NCI-H460 (cell line): ENCODE measurements at regions not wholly inside any gene's neighbourhood (a gene's known extent, or its start where the extent isn't known, plus 50 kb on each side); places are given as distances from the start of the nearest gene placed in this dataset.
"Not testable (repeated sequence)": the region's sequence is repeated elsewhere in the genome, so short reads cannot be mapped to it uniquely, and the experiment has no call there.

Experiments
- DNase-seq: peaks from one replicate; pipeline ENCODE4 v3.0.0-alpha.2; 2016; ENCODE audit warnings: low read depth; ENCODE audit errors: extremely low read depth

DNA sequence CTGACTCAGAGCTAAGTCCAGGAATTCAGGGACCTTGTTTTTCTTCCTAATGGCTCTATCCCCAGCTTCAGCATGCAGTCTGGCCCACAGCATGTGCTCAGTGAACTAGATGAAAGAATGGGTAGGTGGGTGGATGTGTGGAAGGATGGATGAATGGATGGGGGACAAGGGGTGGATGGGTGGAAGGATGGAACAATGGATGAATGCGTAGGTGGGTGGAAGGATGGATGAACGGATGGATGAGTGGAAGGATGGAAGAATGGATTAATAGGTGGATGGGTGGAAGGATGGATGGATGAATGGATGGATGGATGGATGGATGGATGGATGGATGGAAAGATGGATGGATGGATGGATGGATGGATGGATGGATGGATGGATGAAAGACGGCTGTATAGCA is 79.7 kb upstream of the SFSWAP start:
- DNase-seq = no peak

DNA sequence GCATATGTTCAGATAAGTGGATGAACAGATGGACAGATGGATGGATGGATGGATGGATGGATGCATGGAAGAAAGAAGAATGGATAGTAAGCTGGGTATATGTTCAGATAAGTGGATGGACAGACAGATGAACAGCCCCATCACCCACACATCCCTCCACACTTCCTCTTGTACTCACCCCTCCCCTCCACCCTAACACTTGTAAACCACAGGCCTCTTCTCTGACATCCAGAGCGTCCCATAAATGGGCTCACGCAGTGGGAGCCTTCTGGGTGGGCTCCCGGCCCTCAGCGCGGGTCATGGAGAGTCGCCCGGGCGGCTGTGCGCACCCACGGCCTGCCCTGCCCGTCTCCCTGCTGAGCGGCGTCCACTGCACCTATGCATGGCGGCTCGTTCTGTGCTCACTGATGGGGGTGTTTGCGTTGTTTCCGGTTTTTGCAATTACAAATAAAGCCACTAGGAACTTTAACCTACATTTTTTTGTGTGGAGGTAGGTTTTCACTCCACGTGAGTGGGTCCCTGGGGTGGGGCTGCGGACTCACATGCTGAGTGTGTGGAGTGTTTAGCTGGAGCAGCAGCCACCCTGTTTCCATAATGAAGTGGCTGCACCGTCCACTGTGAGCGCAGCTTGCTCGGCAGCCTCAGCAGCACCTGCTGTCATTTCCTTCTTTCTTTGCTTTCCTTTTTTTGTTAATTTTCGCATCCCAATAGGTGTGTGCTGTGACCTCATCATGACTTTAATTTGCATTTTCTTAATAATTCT is 78.8 kb upstream of the SFSWAP start:
- DNase-seq = not testable (repeated sequence)

DNA sequence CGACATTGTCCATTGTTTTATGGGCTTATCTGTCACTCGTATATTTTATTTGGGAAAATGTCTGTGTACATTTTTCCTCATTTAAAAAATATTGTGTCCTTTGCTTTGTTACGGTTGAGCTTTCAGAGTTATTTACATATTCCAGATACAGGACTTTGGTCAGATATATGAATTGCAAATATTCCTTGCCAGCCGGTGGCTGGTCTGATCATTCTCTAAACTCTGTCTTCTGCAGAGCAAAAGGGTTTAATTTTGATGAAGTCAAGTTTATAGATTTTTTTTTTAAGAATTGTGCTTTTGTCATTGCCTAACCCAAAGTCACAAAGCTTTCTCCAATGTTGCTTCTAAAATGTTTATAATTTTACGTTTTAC is 78.3 kb upstream of the SFSWAP start:
- not testable (repeated sequence) for DNase-seq

DNA sequence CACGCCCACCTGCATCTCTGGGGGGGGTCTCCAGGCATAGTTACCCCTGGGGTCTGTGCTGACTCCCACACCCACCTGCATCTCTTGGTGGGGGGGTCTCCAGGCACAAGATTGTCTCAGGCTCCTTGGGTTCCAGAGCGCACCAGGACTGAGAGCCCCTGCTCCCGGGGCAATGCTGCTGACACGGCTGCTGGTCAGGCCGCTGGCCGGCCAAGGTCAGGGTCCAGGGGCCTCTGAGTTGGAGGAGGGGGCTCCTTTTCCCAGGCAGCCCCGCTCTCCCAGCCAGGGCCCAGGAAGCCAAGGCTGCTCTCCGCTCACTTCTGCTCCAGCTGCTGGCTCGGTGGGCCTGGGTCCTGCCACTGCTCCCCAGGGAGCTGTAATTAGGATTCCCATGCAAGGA is 77.3 kb upstream of the SFSWAP start:
- not testable (repeated sequence) for DNase-seq

DNA sequence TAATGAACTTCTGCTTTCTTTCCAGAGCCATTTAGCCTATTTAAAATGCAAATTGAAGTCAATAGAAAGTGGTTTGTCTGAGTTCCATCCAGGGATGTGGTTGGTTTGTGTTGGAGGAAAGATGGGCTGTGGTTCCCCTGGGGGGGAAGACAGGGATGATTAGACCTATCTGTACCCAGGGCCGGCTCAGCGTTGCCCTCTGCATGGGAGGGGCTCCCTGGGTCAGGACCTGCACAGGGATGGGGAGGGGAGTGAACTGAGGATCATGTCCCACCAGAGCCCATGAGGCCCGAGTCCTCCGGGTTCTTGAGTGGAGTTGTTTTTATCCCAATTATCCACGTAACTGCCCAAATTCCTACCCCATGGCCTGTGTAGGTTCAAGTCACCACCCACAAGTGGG is 76.9 kb upstream of the SFSWAP start:
- DNase-seq = no peak

DNA sequence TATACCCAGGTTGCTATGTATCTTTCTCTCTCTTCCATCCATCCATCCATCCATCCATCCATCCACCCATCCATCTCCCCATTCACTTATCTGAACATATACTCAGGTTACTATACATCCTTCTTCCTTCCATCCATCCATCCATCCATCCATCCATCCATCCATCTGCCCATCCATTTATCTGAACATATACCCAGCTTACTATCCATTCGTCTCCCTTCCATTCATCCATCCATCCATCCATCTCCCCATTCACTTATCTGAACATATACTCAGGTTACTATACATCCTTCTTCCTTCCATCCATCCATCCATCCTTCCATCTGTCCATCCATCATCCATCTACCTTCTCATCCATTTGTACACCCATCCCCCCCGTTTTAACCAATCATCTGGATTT is 75.9 kb upstream of the SFSWAP start:
- DNase-seq = not testable (repeated sequence)

DNA sequence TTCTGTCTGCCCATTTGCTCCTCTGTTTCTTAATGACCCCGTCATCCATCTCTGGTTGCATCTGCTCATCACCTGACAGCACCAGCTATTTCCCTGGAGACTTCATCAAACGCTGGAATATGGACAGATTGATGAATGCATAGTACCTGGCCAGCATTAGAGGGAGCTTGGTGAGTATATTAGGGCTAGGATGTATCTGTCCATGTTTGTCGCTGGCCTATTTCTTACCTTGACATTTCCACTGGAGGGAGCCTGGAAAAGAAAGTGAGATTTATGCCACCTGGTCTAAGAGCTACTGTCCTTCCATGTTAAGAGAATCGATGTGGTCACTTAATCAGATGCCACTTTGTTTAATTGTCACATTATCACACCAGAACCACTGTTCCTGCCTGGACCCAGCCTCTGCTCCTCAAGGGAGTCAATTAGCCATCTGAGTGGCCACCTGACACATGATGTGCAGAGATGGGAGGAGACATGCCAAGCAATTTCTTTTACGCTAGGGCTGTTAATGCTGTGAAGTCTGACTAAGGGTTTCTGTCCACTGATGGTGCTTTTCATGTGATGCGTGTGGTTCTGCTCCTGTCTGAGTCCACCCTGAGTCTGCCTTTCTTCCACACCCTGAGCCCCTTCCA is 75.3 kb upstream of the SFSWAP start:
- DNase-seq = no peak

DNA sequence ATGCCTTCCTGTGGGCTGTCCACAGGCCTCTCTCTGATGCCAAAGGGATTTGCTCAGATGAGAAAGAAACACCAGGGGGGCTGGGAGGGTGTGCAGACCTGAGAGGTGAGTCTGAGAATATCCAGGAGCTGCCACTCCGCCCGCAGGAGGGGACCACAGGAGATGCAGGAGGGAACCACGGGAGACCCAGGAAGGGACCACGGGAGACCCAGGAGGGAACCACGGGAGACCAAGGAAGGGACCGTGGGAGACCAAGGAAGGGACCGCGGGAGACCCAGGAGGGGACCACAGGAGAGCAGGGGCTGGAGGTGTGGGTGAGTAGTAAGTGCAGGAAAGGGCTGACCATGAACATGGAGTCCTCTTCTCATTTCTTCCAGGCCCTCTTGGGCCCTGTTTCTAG is 74.6 kb upstream of the SFSWAP start:
- DNase-seq = no peak

DNA sequence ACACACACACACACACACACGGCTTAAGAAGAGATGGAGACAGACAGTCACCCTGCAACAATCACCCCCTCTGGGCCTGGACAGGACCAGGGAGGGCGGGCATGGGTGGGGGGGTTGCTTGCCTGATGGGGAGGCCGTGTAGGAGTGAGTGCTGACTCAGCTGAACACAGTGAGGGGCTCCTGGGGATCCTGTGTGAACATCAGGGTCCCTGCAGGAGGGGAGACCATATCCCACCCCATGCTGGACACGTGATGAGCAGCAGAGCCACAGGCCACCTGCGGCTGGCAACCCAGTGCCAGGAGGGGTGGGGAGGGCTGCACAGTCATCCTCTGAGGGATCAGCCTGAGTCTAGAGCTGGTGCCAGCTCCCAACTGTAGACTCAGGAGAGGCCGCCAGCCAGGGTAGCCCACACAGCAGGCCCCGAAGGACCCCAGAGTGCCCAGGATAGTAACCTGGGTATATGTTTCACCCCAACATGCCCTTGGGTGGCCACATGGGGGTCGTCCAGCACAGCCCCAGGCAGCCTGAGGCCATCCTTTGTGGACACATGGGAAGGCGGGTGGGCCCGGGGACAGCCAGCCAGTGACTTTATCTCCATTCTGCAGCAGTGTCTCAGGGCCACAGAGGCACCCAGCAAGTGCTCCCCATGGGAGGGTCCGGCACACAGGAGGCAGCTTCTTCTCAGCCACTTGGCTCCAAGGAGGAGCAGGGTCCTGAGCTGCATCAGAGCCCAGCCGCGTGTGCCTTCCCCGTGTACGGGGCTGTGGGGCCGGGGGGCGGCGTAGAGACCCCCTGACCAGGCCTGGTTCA is 73.7 kb upstream of the SFSWAP start:
- DNase-seq = no peak

DNA sequence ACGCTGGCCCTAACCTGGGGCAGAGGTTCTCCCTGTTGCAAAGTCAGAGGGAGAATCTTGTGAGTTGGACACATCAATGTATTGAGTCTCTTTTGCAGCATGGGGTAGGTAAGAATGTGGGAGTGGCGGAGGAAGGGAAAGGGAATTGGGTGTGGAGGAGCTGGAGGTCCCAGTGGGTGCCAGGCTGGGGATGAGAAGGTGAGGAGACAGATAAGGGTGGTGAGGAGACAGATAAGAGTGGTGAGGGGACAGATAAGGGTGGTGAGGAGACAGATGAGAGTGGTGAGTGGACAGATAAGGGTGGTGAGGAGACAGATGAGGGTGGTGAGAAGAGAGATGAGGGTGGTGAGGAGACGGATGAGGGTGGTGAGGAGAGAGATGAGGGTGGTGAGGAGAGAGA is 72.9 kb upstream of the SFSWAP start:
- DNase-seq = no peak

DNA sequence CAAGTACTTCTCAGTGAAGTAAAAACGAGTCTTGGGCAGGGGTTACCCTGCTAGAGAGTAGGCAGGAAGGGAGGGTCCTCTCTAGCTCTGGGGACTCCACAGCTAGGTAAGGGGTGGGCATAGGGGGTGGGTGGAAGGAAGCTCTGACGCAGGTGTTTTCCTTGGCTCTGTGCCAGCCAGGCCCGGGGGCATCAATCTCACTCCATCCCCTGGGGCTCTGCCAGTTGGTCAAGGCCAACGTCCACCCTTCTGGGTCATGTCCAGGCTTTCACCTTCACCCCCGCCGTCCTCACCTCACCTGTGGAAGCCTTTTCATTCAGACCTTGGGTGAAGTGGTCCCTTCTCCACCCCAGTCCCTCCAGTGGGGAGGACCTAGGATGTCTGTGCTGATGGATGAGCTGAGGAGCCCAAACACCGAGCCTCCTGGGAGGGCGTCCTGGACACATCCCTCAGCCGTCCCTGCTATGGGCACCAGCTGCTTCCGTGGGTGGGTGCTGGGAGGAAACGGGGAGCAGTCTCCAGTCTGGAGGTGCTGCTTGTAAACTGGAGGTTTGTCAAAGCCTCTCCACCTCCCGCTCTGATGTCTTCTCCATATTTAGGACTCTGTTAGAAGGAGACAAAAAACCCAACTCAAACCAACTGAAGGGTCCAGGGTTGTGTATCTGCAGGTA is 71.5 kb upstream of the SFSWAP start:
- DNase-seq = no peak

DNA sequence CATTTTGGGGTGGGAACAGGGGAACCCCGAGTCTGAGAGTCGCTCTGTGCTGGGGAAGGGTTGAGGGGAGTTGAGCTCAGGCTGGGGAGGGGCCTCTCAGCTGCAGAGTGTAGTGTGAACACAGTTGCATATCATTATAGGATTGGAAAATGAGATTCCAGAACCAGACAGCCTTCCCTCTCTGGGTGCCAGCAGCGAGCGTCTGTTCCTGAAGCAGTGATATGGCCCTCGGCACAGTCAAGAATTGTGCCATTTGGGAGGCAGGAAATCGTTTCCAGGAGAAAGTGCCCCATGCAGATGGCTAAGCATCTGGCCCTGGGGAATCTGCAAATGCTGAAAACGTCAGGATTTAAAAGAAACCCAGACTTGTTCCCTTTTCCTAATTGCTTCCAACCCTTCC is 70.4 kb upstream of the SFSWAP start:
- DNase-seq = no peak

DNA sequence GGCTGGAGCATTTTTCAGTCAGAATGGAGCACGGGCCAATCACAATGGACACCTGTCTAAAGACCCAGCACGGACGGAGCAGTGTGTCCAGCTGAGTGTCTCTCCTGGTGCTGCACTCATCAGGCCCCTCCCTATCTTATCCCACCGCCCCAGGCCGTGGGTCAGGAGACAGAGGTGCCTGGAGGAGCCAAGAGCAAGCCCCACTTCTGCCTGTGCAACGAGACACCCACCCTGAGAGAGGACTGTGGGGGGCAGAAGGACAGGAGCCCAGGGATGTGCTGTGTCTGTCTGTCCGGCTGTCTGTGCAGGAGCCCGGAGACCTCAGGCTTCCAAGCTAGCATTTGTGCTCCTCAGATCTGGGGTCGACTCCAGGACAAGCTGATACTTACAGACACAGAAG is 69.6 kb upstream of the SFSWAP start:
- no peak for DNase-seq

DNA sequence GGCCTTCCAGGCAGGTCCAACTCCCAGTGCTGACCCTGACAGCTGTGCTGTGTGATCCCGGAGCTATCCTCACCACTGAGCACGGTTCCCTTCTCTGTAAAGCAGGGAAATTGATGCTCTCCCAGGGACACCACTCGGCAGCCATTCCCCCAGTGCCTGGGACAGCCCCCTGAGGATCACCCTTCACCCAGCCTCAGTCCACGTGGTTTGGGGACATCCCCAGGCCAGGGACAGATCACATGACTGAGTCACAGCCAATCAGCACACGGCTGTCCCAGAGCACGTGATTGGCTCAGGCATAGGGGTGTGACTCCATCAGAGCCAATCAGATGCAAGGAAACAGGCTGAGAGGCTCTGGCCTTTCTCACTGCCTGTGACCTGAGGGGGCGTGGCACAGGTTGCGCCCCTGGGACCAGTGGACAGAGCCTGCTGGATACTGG is 68.8 kb upstream of the SFSWAP start:
- DNase-seq = no peak

DNA sequence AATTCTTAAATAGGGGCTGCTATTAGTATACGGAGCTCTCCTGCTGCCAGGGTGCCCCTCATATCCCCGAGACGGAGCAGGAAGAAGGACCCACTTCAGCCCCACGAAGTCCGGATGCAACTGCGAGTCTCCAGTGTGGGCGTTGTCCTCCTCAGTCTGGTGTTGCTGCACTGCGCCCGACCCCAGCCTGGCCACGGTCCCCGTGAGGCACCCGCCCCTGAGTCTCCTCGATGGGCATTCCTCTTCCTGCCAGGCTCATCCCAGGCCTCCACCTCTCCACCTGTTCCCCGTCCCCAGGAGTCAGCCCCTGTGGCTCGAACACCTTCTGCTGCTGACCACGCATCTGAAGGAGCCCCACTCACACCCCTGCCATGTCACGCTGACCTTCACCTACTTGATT is 68.1 kb upstream of the SFSWAP start:
- DNase-seq = no peak

DNA sequence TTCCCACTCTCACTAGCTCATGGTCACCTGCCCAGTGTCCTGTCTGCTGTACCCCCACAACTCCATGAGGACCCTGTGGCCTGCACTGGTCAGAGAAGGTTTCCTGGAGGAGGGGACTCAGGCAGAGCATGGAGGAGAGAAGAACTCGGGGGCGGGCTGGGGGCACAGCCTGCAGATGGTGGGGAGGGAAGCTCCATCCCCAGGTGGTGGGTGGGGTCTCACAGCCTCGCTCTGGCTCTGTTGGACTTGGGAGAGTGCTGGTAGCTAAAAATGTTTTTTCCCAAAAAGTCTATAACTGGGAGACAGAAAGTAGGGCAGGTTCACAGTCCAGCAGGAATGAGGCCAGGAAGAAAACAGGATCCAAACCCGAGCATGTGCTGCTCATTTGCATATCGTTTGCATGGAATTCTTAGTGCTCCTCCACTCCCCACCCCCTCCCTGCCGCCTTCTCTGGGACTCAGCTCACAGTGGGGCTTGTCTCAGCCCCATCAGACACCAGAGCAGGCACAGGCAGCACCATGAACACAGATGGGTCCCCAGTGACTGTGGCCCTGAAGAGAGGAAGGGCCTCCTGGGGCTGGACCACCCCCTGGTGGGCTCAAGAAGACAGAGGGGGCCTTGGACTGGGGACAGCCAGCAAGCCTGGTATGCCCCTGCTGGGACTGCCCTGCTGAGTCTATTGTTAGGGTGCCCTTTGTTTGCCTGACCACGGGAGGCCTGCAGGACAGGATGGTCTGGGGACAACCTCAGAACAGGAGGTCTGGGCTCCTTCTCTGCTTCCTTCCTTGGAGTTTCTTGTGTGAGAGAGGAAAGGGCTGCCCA is 67.0 kb upstream of the SFSWAP start:
- no peak for DNase-seq

DNA sequence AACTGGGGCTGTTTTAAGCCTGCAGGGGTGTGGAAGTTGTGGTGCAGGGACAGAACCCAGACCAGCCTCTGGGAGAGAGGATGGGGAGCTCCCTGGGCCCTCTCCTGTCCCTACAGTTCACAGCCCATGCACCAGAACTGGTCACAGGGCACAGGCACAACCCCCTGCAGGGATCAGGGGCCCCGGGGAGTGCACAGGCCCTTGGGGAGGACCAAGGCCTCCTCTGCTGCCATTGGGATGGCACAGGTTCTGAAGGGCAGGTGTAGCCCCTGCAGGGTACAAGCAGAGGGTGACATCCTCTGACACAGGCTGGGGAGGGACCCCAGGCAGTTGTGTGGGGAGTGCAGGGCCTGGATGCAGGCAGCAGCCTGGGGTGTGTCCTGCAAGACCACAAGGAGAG is 66.4 kb upstream of the SFSWAP start:
- DNase-seq = no peak

DNA sequence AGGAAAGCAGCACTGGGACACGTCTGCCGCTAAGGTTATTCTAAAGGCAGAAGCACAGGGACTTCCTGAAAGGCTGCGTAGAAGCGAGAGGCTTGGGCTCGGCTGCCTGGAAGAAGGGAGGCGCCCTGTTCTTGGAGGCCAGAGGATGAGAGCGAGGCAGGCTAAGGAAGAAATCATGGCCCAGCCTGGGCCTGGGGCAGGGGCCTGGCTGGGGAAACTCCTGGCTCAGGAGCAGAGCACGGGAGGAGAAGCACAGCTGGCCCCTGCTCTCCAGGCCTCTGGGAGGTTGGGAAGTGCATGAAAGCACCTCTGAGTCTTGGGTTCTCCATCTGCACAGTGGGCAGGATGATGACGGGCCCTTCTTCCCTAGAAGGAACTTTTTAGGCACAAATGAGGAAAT is 66.0 kb upstream of the SFSWAP start:
- not testable (repeated sequence) for DNase-seq

DNA sequence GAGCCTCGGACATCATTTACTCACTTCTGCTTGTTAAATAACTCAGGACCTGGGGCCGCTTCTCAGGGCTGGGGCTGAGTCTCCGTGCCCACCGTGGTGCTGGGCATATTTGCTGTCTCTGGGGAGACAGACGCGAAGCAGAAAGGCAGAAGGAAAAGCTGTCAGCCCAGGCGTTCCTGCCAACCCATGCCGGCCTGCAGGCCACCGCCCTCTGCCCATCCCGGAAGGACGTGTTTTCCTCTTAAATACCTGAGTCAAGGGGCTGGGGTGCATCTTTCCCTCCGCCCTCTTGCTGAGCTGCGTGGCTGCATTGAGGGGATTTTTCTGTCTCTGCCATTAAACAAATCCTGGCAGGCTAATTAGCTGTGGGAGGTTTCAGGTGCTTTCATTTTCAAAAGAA is 65.3 kb upstream of the SFSWAP start:
- not testable (repeated sequence) for DNase-seq

DNA sequence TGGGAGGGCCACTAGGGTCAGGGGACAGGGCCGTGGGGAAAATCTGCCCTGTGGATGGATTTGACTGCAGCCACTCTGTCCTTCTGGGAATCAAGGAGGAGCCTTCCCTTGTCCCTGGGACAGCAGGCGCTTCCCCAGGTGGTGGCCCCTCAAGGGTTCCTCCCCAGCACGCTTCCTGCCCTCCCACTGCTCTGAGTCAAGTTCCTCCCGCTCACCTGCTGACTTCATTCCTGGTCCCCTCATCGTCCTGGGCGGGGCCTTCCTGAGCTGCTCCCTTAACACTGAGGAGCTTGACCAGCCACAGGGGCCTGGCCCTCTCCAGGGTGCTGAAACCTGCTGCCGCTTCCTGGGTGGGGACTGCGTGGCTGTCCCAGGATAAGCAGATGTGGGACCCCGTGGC is 64.4 kb upstream of the SFSWAP start:
- not testable (repeated sequence) for DNase-seq
